Activated CD8-positive, alpha-beta memory T cell treated with anti-CD3 and anti-CD28 coated beads, Interleukin-2, amount 50 U/mL, for 48 hours (primary cell): ENCODE measurements at regions not wholly inside any gene's neighbourhood (a gene's known extent, or its start where the extent isn't known, plus 50 kb on each side); places are given as distances from the start of the nearest gene placed in this dataset.

Source experiments
- DNase-seq: peaks from one replicate; pipeline ENCODE4 v3.0.0-alpha.2; 2020

GRCh38 chr10:24152270-24152669 is 56.7 kb upstream of the KIAA1217 start:
- DNase-seq = no peak

GRCh38 chr10:24153031-24153430 is 55.9 kb upstream of the KIAA1217 start:
- DNase-seq = no peak

DNA sequence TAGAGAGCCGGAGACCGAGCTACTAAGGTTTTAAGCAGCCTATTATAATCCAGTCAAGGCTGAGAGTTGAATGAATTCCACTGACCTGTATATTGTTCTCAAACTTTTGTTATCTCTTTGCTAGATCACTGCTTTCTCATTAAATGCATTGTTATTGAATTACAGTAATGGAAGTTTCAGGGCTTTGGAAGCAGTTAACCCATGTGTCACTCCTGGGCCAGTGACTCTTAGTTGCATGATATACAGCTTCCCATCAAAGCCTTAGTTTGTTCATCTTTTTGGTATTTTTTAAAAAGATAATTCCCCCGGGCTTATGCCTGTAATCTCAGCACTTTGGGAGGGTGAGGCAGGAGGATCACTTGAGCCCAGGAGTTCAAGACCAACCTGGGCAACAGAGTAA is 55.4 kb upstream of the KIAA1217 start:
- no peak for DNase-seq

DNA sequence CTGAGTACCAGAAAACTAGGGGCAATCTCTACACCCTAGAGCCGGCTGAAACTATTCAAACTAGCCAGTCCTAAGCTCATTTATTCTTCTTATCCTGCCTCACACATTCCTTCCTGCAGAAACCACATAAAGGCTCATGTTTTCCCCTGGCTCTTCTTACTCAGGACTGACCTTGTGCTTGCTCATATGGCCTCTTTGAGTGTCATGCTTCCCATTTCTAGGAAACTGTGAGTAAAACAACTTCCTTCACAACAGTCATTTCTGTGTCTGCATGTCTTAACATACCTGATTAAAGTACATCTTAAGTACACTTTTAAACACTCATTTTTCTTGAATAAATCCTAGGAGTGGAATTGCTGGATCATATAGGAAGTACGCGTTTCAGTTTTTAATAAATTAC is 52.3 kb upstream of the KIAA1217 start:
- no peak for DNase-seq

DNA sequence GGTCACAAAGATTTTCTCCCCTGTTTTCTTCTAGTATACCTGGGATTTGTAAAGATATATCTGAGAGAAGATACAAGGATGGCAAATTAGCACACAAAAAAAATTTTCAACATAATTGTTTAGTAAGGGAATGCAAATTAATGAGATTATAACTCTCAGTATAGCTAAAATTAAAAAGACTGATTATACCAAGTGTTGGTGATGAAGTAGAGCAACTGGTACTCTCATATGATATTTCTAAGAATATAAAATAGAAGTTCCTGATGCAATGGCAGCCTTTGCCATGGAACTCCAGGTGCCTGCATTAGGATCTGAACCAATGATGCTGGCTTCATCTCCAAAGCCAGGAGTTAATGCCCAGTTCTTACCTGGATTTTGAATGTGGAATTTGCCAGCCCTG is 51.4 kb upstream of the KIAA1217 start:
- DNase-seq = no peak
